ENCODE measurements at regions not wholly inside any gene's neighbourhood (a gene's known extent, or its start where the extent isn't known, plus 50 kb on each side); places are given as distances from the start of the nearest gene placed in this dataset.
"Not testable (repeated sequence)": the region's sequence is repeated elsewhere in the genome, so short reads cannot be mapped to it uniquely, and the experiment has no call there.

- TF ChIP-seq, protein P1, sequence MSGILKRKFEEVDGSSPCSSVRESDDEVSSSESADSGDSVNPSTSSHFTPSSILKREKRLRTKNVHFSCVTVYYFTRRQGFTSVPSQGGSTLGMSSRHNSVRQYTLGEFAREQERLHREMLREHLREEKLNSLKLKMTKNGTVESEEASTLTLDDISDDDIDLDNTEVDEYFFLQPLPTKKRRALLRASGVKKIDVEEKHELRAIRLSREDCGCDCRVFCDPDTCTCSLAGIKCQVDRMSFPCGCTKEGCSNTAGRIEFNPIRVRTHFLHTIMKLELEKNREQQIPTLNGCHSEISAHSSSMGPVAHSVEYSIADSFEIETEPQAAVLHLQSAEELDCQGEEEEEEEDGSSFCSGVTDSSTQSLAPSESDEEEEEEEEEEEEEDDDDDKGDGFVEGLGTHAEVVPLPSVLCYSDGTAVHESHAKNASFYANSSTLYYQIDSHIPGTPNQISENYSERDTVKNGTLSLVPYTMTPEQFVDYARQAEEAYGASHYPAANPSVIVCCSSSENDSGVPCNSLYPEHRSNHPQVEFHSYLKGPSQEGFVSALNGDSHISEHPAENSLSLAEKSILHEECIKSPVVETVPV (CRISPR knock-in tag; IDR thresholded peaks at IDR 0.05), result no peak
- TF ChIP-seq ZNF8 (CRISPR knock-in tag; IDR thresholded peaks at IDR 0.05) (no peak), BACH2 (CRISPR knock-in tag; IDR thresholded peaks at IDR 0.05; ENCODE audit: borderline replicate concordance) (no peak), ARNTL (CRISPR knock-in tag; IDR thresholded peaks at IDR 0.05; ENCODE audit: borderline replicate concordance, low read depth) (no peak), ZC3H10 (CRISPR knock-in tag; IDR thresholded peaks at IDR 0.05) (no peak), TCF4 (CRISPR knock-in tag; IDR thresholded peaks at IDR 0.05; ENCODE audit: borderline replicate concordance) (no peak), SNAI2 (CRISPR knock-in tag; IDR thresholded peaks at IDR 0.05) (no peak), CSDC2 (CRISPR knock-in tag; IDR thresholded peaks at IDR 0.05) (no peak)
Observed at GRCh38 chr13:34372581-34372980, 554.6 kb downstream of the RFC3 start (continued).

DNA sequence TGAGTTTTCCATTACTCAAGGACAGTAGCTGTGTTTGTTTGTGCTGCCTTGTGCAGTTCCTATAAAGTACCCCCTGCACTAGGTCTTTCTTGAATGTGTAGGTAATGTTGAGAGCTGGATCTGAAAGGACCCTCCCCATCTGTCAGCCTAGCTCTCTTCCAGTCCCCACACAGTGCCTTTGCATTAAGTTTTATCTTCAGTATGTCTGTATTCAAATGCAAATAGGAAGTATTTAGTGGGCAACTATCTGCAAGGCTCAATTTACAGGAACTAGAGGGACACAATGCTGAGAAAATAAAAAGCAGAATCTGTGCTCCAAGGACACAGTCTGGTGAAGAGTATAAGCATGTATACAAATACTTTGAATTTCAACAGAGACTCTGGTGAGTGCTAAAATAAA is 558.5 kb downstream of the RFC3 start:
- TF ChIP-seq SNAI2 (CRISPR knock-in tag; IDR thresholded peaks at IDR 0.05) (no peak), ZNF8 (CRISPR knock-in tag; IDR thresholded peaks at IDR 0.05) (no peak), TOX (CRISPR knock-in tag; IDR thresholded peaks at IDR 0.05; ENCODE audit: borderline replicate concordance) (no peak), BACH2 (CRISPR knock-in tag; IDR thresholded peaks at IDR 0.05; ENCODE audit: borderline replicate concordance) (no peak), ZFP3 (CRISPR knock-in tag; IDR thresholded peaks at IDR 0.05) (no peak), GLIS3 (CRISPR knock-in tag; IDR thresholded peaks at IDR 0.05) (no peak), RARB (CRISPR knock-in tag; IDR thresholded peaks at IDR 0.05) (no peak), ISL1 (CRISPR knock-in tag; IDR thresholded peaks at IDR 0.05) (no peak), ZC3H10 (CRISPR knock-in tag; IDR thresholded peaks at IDR 0.05) (no peak)
- TF ChIP-seq, protein P1 (CRISPR knock-in tag; IDR thresholded peaks at IDR 0.05), result no peak
- TF ChIP-seq, protein P2, sequence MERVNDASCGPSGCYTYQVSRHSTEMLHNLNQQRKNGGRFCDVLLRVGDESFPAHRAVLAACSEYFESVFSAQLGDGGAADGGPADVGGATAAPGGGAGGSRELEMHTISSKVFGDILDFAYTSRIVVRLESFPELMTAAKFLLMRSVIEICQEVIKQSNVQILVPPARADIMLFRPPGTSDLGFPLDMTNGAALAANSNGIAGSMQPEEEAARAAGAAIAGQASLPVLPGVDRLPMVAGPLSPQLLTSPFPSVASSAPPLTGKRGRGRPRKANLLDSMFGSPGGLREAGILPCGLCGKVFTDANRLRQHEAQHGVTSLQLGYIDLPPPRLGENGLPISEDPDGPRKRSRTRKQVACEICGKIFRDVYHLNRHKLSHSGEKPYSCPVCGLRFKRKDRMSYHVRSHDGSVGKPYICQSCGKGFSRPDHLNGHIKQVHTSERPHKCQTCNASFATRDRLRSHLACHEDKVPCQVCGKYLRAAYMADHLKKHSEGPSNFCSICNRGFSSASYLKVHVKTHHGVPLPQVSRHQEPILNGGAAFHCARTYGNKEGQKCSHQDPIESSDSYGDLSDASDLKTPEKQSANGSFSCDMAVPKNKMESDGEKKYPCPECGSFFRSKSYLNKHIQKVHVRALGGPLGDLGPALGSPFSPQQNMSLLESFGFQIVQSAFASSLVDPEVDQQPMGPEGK (CRISPR knock-in tag; IDR thresholded peaks at IDR 0.05; ENCODE audit: borderline replicate concordance), result no peak
- TF ChIP-seq, protein P3, sequence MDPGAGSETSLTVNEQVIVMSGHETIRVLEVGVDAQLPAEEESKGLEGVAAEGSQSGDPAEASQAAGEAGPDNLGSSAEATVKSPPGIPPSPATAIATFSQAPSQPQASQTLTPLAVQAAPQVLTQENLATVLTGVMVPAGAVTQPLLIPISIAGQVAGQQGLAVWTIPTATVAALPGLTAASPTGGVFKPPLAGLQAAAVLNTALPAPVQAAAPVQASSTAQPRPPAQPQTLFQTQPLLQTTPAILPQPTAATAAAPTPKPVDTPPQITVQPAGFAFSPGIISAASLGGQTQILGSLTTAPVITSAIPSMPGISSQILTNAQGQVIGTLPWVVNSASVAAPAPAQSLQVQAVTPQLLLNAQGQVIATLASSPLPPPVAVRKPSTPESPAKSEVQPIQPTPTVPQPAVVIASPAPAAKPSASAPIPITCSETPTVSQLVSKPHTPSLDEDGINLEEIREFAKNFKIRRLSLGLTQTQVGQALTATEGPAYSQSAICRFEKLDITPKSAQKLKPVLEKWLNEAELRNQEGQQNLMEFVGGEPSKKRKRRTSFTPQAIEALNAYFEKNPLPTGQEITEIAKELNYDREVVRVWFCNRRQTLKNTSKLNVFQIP (CRISPR knock-in tag; IDR thresholded peaks at IDR 0.05; ENCODE audit: borderline replicate concordance, low read depth), result no peak
- no peak for ATAC-seq

DNA sequence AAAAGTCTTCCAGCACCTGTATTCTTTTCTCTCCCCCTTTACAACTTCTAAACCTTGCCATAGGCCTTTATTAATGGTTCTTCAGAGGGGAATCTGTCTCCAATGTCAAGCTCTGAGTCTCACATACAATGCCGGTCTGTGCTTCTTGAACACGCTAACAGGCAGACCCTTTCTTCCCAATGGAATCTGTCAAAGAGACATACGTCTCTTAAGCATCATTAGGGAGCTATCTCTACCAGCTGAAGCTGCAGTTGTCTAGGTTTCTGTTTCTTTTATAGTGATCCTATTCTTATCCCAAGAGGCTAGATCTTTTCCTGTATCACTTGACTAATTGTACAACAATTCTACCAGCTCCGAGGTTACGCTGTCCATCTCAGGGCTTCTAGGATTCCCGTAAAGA is 560.8 kb upstream of the NBEA start:
- TF ChIP-seq OSR1 (CRISPR knock-in tag; IDR thresholded peaks at IDR 0.05) (no peak), TOX (CRISPR knock-in tag; IDR thresholded peaks at IDR 0.05; ENCODE audit: borderline replicate concordance) (no peak)
- ATAC-seq, result no peak

DNA sequence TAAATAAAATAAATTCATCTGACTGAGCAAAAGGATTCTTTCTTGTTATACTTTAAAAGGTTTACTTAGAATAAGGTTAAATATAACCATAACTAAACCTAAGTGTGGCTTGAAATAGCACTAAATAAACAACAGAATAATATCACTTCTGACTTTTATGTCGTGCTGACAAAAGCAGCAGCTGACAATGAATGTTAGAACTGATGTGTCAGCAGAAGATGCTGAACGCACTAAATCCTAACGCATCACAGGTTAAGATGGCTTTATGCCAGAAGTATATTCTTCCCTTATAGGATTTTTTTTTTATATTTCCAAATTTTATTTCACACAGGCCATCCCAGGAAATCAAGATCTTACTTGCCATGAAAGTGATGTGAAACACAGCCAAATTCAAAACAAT is 558.3 kb upstream of the NBEA start:
- no peak for ATAC-seq

DNA sequence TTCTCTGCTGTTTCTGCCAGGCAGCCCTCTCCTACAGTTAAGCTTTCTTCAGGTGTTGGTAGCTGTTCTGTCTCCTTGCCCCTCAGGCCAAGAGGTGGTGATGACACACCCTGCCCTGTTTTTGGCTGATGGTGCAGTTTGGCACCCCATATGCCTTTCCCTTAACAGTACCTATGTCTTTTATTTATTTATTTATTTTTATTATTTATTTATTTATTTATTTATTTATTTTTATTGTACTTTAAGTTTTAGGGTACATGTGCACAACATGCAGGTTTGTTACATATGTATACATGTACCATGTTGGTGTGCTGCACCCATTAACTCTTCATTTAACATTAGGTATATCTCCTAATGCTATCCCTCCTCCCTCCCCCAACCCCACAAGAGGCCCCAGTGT is 555.8 kb upstream of the NBEA start:
- not testable (repeated sequence) for ATAC-seq

More for the DNA sequence above, 558.3 kb upstream of the NBEA start:
- TF ChIP-seq, protein P3 (CRISPR knock-in tag; IDR thresholded peaks at IDR 0.05; ENCODE audit: borderline replicate concordance, low read depth), result no peak
- TF ChIP-seq BACH2 (CRISPR knock-in tag; IDR thresholded peaks at IDR 0.05; ENCODE audit: borderline replicate concordance), result no peak
- TF ChIP-seq, protein P1 (CRISPR knock-in tag; IDR thresholded peaks at IDR 0.05), result no peak
- no peak for TF ChIP-seq GLIS3 (CRISPR knock-in tag; IDR thresholded peaks at IDR 0.05)
- no peak for TF ChIP-seq ARNTL (CRISPR knock-in tag; IDR thresholded peaks at IDR 0.05; ENCODE audit: borderline replicate concordance, low read depth)
- TF ChIP-seq ISL1 (CRISPR knock-in tag; IDR thresholded peaks at IDR 0.05), result no peak
- no peak for TF ChIP-seq ZNF565 (CRISPR knock-in tag; conservative IDR thresholded peaks at IDR 0.05; ENCODE audit: low read depth)

Data from SK-N-SH treated with all-trans-retinoic acid at 6 μM for 48 hours (cell line).